CD4-positive, alpha-beta T cell (primary cell): ENCODE measurements at regions not wholly inside any gene's neighbourhood (a gene's known extent, or its start where the extent isn't known, plus 50 kb on each side); places are given as distances from the start of the nearest gene placed in this dataset.

Experiments
- ATAC-seq: fragments of 200-7000 bp; cut with Tn5 transposase; one replicate; pipeline ENCODE4 v1.10.0; 2022; ENCODE audit warnings: mild to moderate bottlenecking; ENCODE audit not compliant: poor library complexity
- CTCF ChIA-PET: fragments of 350-600 bp; sonication (Branson Sonifier 250); formaldehyde crosslinking; loops from one replicate; lab custom pipeline; 2021; ENCODE audit warnings: antibody characterized with exemption, inconsistent platforms; lab: Charles Lee
- POLR2A ChIA-PET: fragments of 350-600 bp; sonication (Branson Sonifier 250); formaldehyde crosslinking; loops from one replicate; lab custom pipeline; 2021; ENCODE audit warnings: antibody characterized with exemption, inconsistent platforms; lab: Charles Lee
- DNase-seq, 14 experiments: peaks; one replicate each; pipeline ENCODE4 v3.0.0-alpha.2; 2013 to 2020; ENCODE audit warnings: mixed read lengths in 2 of 14
- H3K27ac ChIP-seq, 2 donors: one replicate each; pipeline versions ENCODE4 v1.5.1 to v1.7.0; 2013; ENCODE audit warnings: low read length in 2 of 2, low read depth in 1 of 2, mild to moderate bottlenecking in 1 of 2
- H3K27me3 ChIP-seq, 2 experiments: 1 replicate in 1 of 2; 2 replicates in 1 of 2; pipeline versions ENCODE4 v1.6.1 to v1.7.0; 2013; ENCODE audit warnings: low read length in 2 of 2, control low read depth in 1 of 2, mild to moderate bottlenecking in 1 of 2, moderate library complexity in 1 of 2; ENCODE audit not compliant: insufficient read depth in 2 of 2, control insufficient read depth in 1 of 2
- H3K36me3 ChIP-seq: one replicate; pipeline ENCODE4 v1.6.1; 2013; ENCODE audit warnings: low read length, control low read depth; ENCODE audit not compliant: insufficient read depth
- H3K4me1 ChIP-seq: one replicate; pipeline ENCODE4 v1.6.1; 2013; ENCODE audit warnings: low read length, control low read depth; ENCODE audit not compliant: insufficient read depth
- H3K4me3 ChIP-seq: one replicate; pipeline ENCODE4 v1.5.1; 2013; ENCODE audit warnings: mild to moderate bottlenecking, low read length, moderate library complexity
- H3K9me3 ChIP-seq, 2 experiments: 1 replicate in 1 of 2; 2 replicates in 1 of 2; pipeline versions ENCODE4 v1.6.1 to v1.7.0; 2013; ENCODE audit warnings: low read length in 2 of 2, mild to moderate bottlenecking in 2 of 2, control low read depth in 1 of 2, moderate library complexity in 1 of 2; ENCODE audit not compliant: control insufficient read depth in 1 of 2, insufficient read depth in 1 of 2
- H3K27ac Mint-ChIP-seq: one replicate; pipeline ENCODE4 v1.8.0; 2020; ENCODE audit warnings: mixed read lengths
- H3K27me3 Mint-ChIP-seq: one replicate; pipeline ENCODE4 v1.8.0; 2021; ENCODE audit warnings: mixed read lengths
- H3K36me3 Mint-ChIP-seq: one replicate; pipeline ENCODE4 v1.8.0; 2021; ENCODE audit warnings: low read depth, mixed read lengths
- H3K4me1 Mint-ChIP-seq: one replicate; pipeline ENCODE4 v1.8.0; 2021; ENCODE audit warnings: low read depth, mixed read lengths
- H3K4me3 Mint-ChIP-seq: one replicate; pipeline ENCODE4 v1.8.0; 2020; ENCODE audit warnings: mild to moderate bottlenecking, mixed read lengths
- H3K9me3 Mint-ChIP-seq: one replicate; pipeline ENCODE4 v1.8.0; 2020; ENCODE audit warnings: mixed read lengths
- intact Hi-C, 2 experiments: fragments of 100-400 bp; cut with DNase I in 1 of 2; cut with micrococcal nuclease in 1 of 2; formaldehyde crosslinking; loops; one replicate each; pipeline versions ENCODE4 v1.15.1 to v1.9.0; 2023 to 2025; cut with DNase I, micrococcal nuclease
- TF ChIP-seq, protein P1 (sequence below): fragments of 200-600 bp; IDR thresholded peaks from one replicate; pipeline ENCODE4 v1.8.0; 2022; ENCODE audit warnings: antibody characterized with exemption, mild to moderate bottlenecking

DNA sequence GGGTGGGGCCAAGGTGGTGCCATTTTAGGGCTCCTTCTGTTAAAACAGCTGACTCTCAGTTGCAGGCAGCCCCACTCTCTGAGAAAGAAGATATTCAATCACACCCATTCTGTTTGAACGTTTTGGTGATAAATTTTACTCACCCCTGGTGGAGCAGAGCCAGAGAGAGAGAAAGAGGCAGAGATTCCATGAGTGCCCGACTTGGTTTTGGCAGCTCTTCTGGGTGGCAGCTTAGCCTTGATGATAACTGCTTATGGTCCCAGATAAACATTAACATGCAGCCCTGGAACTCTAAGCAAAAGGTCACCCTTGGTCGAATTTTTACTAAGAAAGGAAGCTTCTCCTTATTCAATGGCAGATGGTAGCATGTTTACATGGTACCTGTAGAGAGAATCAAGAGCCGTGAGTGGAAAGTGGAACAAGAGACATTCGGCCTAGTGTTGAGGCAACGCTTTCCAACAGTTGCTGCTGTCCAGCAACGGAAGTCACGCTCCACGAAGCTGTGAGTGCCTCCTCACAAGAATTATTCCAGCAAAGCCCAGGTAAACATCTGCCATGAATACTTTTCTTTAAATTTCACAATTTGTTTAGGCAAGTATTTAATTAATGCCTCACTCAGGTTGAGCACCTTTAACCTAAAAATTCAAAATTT lies 530.6 kb upstream of the ROBO2 start:
- intact Hi-C loops: no loop called here
- Histone ChIP-seq H3K4me1 (no peaks in the 10 kb centered on the region), H3K36me3 (no peaks in the 10 kb centered on the region), H3K27ac (no peak overlapping the region), H3K27me3 (no peaks in the 10 kb centered on the region), H3K9me3 (peaks cover 0 to 8% of the 10 kb centered on the region in 2 experiments), H3K4me3 (no peak overlapping the region)
- no peak for DNase-seq
- no peaks in the 10 kb centered on the region for H3K36me3 Mint-ChIP-seq
- ChIA-PET POLR2A (interaction anchor here (0.6 kb wide), 1 partner anchor 105 kb away, joined by 3 read pairs; no protein-coding TSS in a partner anchor), CTCF (no interaction called here)
- H3K27me3 Mint-ChIP-seq: no peaks in the 10 kb centered on the region
- H3K4me3 Mint-ChIP-seq: no peak overlapping the region
- no peaks in the 10 kb centered on the region for H3K4me1 Mint-ChIP-seq
- TF ChIP-seq, protein P1, sequence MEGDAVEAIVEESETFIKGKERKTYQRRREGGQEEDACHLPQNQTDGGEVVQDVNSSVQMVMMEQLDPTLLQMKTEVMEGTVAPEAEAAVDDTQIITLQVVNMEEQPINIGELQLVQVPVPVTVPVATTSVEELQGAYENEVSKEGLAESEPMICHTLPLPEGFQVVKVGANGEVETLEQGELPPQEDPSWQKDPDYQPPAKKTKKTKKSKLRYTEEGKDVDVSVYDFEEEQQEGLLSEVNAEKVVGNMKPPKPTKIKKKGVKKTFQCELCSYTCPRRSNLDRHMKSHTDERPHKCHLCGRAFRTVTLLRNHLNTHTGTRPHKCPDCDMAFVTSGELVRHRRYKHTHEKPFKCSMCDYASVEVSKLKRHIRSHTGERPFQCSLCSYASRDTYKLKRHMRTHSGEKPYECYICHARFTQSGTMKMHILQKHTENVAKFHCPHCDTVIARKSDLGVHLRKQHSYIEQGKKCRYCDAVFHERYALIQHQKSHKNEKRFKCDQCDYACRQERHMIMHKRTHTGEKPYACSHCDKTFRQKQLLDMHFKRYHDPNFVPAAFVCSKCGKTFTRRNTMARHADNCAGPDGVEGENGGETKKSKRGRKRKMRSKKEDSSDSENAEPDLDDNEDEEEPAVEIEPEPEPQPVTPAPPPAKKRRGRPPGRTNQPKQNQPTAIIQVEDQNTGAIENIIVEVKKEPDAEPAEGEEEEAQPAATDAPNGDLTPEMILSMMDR: no peak
- H3K27ac Mint-ChIP-seq: no peak overlapping the region
- H3K9me3 Mint-ChIP-seq: peaks cover 6% of the 10 kb centered on the region
- ATAC-seq: no peak

DNA sequence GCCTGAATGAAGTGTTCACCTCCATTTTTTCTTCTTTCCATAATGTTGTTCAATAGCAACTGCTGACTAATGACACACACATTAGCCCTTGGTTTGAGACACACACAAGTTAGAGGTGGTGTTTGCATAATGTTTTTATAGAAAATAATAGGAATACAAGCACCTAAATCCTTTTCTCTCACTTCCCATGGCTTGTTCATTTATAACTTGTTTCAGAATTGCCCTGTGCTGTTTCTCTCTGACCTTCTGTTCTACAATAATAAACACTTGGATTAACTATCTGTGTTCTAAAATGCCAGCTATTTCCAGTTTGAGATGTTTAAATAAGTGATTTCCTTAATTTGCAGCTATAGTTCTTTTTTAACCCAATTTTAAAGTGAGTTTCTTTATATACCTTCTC lies 525.1 kb upstream of the ROBO2 start:
- ChIA-PET CTCF (no interaction called here), POLR2A (no interaction called here)
- Histone ChIP-seq H3K4me1 (no peaks in the 10 kb centered on the region), H3K27ac (no peak overlapping the region), H3K9me3 (peaks cover 0 to 3% of the 10 kb centered on the region in 2 experiments), H3K36me3 (no peaks in the 10 kb centered on the region), H3K4me3 (no peak overlapping the region), H3K27me3 (no peaks in the 10 kb centered on the region)
- intact Hi-C loops: no loop called here
- no peak overlapping the region for H3K27ac Mint-ChIP-seq
- ATAC-seq (no peak), DNase-seq (no peak)
- no peak overlapping the region for H3K4me3 Mint-ChIP-seq
- H3K9me3 Mint-ChIP-seq: peaks cover 7% of the 10 kb centered on the region
- no peaks in the 10 kb centered on the region for H3K27me3 Mint-ChIP-seq
- TF ChIP-seq, protein P1: no peak
- no peaks in the 10 kb centered on the region for H3K36me3 Mint-ChIP-seq
- no peaks in the 10 kb centered on the region for H3K4me1 Mint-ChIP-seq

- TF ChIP-seq, protein P1: no peak
- intact Hi-C loops: no loop called here
- ChIA-PET CTCF (interaction anchor here (0.7 kb wide), 1 partner anchor 12 kb away, joined by 3 read pairs; no protein-coding TSS in a partner anchor), POLR2A (no interaction called here)
- Histone ChIP-seq H3K4me3 (no peak overlapping the region), H3K9me3 (peaks cover 0 to 9% of the 10 kb centered on the region in 2 experiments), H3K4me1 (no peaks in the 10 kb centered on the region), H3K27ac (no peak overlapping the region), H3K27me3 (no peaks in the 10 kb centered on the region), H3K36me3 (no peaks in the 10 kb centered on the region)
- Mint-ChIP-seq H3K27me3 (no peaks in the 10 kb centered on the region), H3K27ac (no peak overlapping the region), H3K4me1 (no peaks in the 10 kb centered on the region), H3K4me3 (no peak overlapping the region), H3K36me3 (no peaks in the 10 kb centered on the region), H3K9me3 (peaks cover 9% of the 10 kb centered on the region)
- no peak for DNase-seq
- no peak for ATAC-seq
Measured at GRCh38 chr3:76523337-76523736, 516.6 kb upstream of the ROBO2 start.
